GM19193 (cell line): ENCODE measurements at regions not wholly inside any gene's neighbourhood (a gene's known extent, or its start where the extent isn't known, plus 50 kb on each side); places are given as distances from the start of the nearest gene placed in this dataset.

ENCODE experiments used
- POLR2A ChIP-seq: IDR thresholded peaks from 4 replicates; pipeline ENCODE4 v1.6.1; 2011; ENCODE audit not compliant: insufficient read depth, insufficient read length; ENCODE audit errors: extremely low read depth

DNA sequence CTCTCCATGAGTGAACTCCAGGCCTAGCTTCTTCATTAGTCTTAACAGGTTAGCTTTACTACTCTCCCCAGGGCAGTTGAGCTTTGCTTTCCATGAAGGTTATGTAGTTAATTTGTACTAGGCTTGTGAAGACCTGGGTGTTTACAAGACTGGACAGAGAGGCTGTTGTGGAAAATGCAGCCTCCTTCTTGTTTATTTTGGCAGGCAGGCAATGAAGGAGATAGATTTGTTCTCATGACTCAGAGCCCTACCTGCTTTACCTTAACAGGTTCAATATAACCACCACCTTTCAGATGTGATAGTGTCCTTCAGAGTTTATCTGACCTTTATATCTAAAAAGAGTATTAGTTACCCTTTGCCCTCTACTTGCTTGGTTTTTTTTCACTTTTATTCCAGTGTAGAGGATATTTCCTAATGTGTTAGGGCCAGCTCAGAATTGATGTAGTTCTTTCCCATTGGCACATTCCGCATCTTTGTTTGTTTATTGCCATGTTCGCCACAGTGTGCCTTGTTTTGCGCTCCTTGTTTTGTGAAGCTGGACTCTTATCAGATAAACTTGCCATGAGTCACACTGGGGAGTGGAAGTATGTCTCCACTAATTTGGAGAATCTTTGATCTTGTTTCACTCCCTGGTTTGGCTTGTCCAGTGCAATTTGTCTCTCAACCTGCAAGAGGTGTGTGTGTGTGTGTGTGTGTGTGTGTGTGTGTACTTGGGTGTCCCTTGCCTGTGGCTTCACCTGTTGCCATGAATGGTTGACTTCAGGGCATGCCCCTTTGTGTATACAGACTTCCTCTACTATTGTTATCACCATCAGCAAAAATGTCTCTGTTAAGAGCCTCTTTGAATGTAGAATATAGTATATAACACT is 87.4 kb upstream of the MACF1 start:
- no peak for TF ChIP-seq POLR2A

- TF ChIP-seq POLR2A, result no peak
Observed at GRCh38 chr1:39117899-39118450, 86.5 kb upstream of the MACF1 start.

DNA sequence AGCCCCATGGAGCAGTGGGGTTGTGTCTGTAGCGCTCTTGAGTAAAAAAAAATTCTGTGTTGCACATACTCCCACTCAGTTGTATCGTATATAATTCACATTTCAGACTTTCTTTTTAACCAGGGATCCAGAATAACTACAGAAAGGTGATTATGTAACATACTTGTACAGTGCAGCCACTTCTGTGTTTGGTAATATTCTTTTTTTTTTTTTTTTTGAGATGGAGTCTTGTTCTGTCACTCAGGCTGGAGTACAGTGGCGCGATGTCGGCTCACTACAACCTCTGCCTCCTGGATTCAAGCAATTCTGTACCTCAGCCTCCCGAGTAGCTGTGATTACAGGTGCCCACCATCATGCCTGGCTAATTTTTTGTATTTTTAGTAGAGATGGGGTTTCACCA is 82.4 kb upstream of the MACF1 start:
- no peak for TF ChIP-seq POLR2A

DNA sequence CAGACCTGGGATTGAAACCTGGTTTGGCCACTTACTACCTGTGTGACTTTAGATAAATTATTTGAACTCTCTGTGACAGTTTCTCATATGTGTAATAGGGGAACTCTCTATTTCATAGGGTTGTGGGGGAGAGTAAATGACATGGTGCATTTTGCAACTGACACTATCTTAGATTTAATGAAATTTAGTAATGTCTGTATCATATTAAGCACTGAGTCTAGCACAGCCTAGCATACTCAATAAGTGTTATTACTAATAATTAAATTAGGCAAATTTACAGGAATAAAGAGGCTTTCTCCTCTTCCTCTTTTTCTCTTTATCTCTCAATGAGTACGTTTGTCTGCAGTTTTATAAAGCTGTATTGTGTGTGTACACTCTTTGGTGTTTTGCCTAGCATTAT is 80.2 kb upstream of the MACF1 start:
- no peak for TF ChIP-seq POLR2A

GRCh38 chr1:39127513-39127912 is 77.0 kb upstream of the MACF1 start:
- TF ChIP-seq POLR2A, result no peak

- TF ChIP-seq POLR2A, result no peak
Observed at GRCh38 chr1:39128126-39128525, 76.4 kb upstream of the MACF1 start.

GRCh38 chr1:39128959-39129358 is 75.5 kb upstream of the MACF1 start:
- TF ChIP-seq POLR2A, result no peak

DNA sequence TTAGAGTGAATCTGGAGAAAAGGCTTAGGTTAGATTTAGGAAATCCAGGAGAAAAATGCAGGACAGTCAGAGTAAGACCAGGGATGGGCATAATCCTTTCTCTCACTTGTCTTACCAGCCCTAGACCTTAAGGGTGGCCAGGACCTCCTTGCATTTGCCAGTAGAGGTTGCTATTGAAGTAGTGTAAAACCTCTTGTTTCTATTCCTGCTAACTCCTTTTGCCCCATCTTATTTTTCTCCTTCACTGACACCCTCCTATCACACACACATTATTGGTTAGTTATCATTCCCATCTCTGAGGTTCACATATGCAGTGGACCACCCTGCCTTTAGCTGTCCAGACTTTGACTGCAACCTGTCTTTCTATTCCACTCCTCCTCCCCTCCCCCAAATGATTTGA is 75.0 kb upstream of the MACF1 start:
- no peak for TF ChIP-seq POLR2A

DNA sequence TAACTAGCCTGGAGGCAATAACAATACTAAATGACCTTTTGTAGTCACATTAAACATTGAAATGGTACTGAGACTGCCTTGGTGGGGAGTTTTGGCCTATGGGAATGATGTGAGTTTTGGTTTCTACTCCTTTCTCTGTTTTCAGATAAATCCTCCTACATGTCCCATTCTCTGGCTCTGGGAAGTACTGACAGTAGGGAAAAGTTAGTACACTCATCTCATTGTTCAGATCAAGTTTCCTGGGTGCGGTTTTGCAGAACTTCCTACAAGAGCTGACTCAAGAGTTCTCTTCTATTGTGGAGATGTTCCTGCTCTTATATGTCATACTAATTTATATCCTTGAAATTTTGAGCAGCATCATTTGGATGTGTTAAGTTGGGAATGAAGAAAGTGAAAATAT is 74.2 kb upstream of the MACF1 start:
- no peak for TF ChIP-seq POLR2A

DNA sequence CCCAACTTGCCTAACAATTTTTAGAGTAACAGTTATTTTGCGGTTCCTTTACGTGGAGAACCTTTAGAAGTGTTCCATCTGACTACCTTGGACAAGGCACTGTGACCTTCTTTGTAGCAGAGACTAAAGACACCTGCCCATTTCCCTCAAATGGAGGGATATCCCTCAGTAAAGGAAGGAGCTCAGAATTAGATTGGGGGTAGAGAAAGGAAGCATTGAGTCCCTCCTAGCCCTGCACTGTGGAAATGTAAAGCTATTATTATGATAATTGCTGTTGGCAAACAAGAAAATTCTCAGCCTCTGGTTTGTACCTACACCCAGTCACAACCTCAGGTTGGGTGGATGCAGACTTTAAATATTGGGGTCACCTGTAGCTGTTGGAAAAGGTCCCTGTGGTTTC is 72.6 kb upstream of the MACF1 start:
- TF ChIP-seq POLR2A, result no peak

DNA sequence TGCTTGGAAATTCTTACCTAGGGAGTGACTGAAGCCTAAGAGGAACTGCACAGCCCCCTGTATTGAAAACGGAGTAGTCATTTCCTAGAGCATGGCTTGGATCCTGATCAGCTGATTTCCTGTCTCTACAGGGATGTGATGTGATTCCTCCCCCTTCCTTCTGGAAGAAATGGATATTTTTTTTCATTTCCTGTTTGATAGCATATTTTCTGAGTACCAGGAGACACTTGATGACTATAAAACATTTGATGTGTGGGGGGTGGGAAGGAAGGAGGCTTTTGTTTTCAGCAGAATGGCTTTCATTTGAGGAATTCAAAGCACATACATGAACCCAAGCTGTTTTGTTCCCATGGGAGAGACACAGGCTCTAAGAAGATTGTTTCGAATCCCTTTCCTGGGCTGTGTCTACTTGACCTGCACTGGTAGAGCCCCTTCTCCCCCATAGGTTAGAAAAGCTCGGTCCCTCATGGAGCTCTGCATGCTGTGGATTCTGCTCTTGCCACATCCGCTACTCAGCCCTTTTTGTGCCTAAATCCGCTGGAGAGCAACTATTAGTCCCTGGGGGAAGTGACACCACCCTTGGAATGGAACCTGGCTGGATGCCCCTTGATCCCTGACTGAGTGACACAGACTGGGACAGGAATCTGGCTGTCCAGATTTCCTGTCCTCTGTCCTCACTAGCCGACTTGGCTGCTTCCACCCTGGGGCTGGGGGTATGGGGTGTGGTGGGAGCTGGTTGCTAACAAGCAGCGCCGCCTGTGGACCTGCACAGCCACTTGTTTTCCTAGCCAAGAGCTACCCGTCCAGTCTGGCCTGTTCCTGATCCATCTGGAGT is 71.8 kb upstream of the MACF1 start:
- TF ChIP-seq POLR2A, result no peak

DNA sequence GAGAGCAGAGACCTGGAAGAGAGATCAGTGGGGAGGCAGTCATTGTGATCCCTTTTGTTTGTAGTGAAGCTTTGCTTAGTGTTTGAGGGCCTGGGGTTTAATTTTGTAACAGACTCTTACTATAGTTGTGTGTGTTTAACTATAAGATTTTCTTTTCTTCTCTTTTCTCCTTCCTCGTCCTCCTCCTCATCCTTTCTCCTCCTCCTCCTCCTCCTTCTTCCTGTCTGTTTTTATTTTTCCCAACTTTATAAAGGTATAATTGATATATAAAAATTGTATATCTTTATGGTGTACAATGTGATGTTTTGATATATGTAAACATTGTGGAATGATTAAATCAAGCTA is 71.2 kb upstream of the MACF1 start:
- TF ChIP-seq POLR2A, result no peak

DNA sequence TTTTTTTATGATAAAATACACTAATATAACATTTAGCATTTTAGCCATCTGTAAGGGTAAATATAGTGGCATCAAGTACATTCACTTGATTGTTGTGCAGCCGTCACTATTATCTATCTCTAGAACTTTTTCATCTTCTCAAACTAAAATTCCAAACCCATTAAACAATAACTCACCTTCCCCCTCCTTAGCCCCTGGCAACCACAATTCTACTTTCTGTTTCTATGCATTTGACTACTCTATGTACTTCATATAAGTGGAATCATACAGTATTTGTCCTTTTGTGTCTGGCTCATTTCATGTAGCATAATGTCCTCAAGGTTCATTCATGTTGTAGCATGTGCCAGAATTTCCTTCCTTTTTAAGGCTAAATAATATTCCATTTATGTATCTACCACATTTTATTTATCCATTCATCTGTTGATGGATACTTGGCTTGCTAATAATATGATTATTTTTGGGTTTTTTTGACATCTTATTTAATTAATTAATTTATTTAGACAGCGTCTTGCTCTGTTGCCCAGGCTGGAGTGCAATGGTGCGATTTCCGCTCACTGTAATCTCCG is 69.6 kb upstream of the MACF1 start:
- no peak for TF ChIP-seq POLR2A

DNA sequence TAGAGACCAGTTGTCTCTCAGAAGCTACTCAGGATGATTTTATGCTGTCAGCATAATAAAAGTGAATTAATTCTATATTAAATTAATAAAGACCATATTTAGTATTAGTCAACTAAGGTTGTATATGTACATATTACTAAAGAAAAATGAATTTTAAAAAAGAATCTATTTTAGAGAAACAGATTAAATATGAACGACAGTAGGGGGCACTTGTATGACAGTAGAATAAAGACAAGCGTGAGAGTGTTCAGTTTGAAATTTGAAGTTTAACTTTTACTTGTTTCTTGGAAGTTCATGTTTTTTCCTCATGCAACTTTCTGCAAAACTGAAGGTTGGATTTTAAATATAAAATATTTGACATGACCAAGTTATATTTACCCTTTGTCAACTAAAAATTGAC is 67.9 kb upstream of the MACF1 start:
- no peak for TF ChIP-seq POLR2A

DNA sequence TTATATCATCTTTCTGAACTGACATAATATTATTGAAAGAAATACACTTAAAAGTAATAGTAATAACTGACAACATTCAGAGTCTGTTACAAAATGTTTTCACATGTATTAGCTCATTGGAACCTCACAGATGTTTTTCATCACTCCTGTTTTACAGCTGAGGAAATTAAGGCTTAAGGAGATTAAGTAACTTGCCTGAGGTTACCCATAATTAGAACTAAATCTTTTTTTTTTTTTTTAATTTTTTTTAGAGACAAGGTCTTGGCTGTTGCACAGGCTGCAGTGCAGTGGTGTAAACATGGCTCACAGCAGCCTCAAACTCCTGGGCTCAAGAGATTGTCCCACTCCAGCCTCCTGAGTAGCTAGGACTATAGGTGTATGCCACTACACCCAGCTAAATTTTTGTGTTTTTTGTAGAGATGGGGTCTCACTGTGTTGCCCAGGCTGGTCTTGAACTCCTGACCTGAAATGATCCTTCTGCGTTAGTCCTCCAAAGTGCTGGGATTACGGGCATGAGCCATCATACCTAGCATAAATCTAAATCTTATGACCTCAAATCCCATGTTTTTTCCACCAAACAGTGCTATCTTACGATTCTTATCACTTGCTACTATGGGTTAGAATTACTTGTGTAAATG is 64.7 kb upstream of the MACF1 start:
- no peak for TF ChIP-seq POLR2A
